WTC11 (cell line): ENCODE measurements at regions not wholly inside any gene's neighbourhood (a gene's known extent, or its start where the extent isn't known, plus 50 kb on each side); places are given as distances from the start of the nearest gene placed in this dataset.

Source experiments
- CTCF ChIP-seq: fragments of 200-600 bp; IDR thresholded peaks from 2 replicates; pipeline ENCODE4 v1.8.0; 2022; ENCODE audit warnings: antibody characterized with exemption
- ESRRA ChIP-seq: sonication (generic); formaldehyde crosslinking; IDR thresholded peaks from 2 replicates; pipeline ENCODE4 v1.8.1; 2022; ENCODE audit warnings: mild to moderate bottlenecking, missing genetic modification reagents, borderline replicate concordance
- TP53 ChIP-seq: sonication (generic); formaldehyde crosslinking; IDR thresholded peaks from 2 replicates; pipeline ENCODE4 v1.8.1; 2023; ENCODE audit warnings: mild to moderate bottlenecking, missing genetic modification reagents
- ZNF138 ChIP-seq: sonication (generic); formaldehyde crosslinking; conservative IDR thresholded peaks from 2 replicates; pipeline ENCODE4 v1.8.1; 2022; ENCODE audit warnings: mild to moderate bottlenecking, moderate library complexity, missing genetic modification reagents

- TF ChIP-seq CTCF (no peak), TP53 (no peak), ESRRA (CRISPR knock-in tag) (no peak), ZNF138 (CRISPR knock-in tag) (no peak)
These were observed 56.4 kb upstream of the NEURL1B start for GRCh38 chr5:172584638-172585037.
